HG02970 (cell line): ENCODE measurements at regions not wholly inside any gene's neighbourhood (a gene's known extent, or its start where the extent isn't known, plus 50 kb on each side); places are given as distances from the start of the nearest gene placed in this dataset.
"Not testable (repeated sequence)": the region's sequence is repeated elsewhere in the genome, so short reads cannot be mapped to it uniquely, and the experiment has no call there.

Source experiments
- ATAC-seq: cut with Tn5 transposase; IDR thresholded peaks from one replicate; pipeline ENCODE4 v1.9.1; 2021; ENCODE audit warnings: mild to moderate bottlenecking, moderate library complexity, moderate number of reproducible peaks; ENCODE audit not compliant: unreplicated experiment, low FRiP score

- ATAC-seq, result no peak
Measured at GRCh38 chr2:195238379-195238778, 418.6 kb upstream of the SLC39A10 start.

DNA sequence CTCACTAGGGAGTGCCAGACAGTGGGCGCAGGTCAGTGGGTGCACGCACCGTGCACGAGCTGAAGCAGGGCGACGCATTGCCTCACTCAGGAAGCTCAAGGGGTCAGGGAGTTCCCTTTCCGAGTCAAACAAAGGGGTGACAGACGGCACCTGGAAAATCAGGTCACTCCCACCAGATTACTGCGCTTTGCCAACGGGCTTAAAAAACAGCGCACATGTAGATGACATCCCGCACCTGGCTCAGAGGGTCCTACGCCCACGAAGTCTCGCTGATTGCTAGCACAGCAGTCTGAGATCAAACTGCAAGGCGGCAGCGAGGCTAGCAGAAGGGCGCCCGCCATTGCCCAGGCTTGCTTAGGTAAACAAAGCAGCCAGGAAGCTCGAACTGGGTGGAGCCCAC lies 428.5 kb upstream of the SLC39A10 start:
- not testable (repeated sequence) for ATAC-seq

DNA sequence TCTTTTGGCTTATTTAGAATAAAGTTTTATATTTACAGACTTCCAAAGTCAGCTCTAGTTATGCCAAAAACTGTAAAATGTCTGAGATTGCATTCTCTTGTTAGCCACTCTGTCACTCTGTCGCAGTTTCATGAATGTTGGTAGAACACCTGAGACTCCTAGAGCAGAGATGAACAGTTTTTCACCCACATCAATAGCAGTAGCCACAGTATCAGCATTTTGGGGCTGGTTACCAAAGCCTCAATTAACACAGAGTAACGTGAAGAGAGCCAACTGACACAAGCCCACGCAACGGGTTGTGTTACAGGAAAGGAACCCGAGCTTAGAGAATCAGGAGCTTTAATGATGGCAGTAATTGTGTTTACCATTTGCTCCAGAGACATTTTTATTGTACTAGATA lies 443.0 kb upstream of the SLC39A10 start:
- ATAC-seq, result no peak

- ATAC-seq, result no peak
Measured at GRCh38 chr2:195212586-195212985, 444.4 kb upstream of the SLC39A10 start.

GRCh38 chr2:195202163-195202845 lies 454.7 kb upstream of the SLC39A10 start:
- ATAC-seq, result no peak

- no peak for ATAC-seq
Measured at GRCh38 chr2:195199864-195200263, 457.2 kb upstream of the SLC39A10 start.

- no peak for ATAC-seq
Measured at GRCh38 chr2:195181059-195181705, 475.8 kb upstream of the SLC39A10 start.

- ATAC-seq, result no peak
Measured at GRCh38 chr2:195168369-195168768, 488.7 kb upstream of the SLC39A10 start.

DNA sequence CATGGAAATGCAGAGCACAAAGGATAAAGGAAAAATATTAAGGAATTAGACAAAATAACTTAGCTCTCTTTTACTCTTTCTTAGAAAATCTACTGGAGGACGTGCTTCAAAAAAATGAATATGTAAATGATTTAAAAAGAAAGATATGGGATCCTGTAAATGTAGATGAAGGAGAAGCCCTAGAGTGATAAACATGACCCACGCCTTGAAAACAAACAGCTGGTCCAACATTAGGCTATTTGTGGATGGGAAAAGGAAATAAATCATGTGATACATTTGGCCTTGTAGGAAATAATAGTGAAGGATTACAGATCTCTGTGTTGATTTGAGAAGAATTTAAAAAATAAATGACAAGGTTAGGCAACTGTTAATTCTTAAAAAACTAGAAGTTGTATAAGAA lies 492.1 kb upstream of the SLC39A10 start:
- ATAC-seq, result no peak

DNA sequence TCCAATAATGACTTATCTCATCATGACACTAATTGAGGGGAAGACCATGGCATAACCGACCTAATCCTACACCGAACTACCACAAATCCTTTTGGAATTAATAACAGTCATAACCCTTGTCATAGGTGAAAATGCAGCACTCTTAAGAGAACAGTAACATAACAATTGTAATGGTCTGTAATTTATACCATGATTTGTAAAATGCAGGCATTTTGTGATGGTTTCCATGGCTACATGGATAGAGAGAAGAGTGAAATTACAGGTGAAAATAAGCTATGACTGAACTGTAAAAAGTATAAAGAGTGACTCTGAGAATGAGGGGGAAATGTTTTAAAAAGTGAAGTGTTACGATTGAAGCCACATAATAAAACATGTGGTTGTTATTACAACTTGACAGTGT lies 494.1 kb upstream of the SLC39A10 start:
- no peak for ATAC-seq

DNA sequence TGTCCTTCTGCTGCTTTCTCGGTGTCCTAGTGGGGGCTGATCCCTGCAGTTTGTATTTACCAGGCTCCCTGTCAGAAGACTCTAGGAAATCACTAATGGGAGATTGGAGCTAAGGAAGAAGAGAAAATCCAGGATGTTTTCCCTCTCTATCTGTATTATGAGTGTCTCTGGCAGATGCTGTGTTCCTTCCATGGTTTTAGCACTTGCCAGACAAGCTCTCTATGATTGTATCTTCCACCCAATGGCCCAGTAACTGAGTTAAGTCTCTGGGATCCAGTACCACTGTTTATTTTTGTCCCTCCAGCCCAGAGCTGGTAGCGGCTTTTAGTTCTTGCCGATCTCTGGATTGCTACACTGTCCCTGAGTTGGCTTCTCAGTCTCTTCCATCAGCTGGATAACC lies 494.8 kb upstream of the SLC39A10 start:
- no peak for ATAC-seq

DNA sequence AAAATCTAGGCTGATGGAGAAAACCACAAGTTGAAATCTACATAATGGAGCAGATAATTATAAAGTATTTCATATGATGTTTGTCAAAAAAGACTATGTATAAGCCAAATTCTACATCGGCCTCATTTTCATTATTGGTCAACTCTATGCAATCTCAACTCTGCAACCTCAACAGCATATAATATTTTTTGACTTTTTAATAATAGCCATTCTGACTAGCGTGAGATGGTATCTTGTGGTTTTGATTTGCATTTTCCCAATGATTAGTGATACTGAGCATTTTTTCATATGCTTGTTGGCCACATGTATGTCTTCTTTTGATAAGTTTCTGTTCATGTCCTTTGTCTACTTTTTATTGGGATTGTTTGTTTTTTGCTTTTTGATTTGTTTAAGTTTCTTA lies 496.1 kb upstream of the SLC39A10 start:
- no peak for ATAC-seq

DNA sequence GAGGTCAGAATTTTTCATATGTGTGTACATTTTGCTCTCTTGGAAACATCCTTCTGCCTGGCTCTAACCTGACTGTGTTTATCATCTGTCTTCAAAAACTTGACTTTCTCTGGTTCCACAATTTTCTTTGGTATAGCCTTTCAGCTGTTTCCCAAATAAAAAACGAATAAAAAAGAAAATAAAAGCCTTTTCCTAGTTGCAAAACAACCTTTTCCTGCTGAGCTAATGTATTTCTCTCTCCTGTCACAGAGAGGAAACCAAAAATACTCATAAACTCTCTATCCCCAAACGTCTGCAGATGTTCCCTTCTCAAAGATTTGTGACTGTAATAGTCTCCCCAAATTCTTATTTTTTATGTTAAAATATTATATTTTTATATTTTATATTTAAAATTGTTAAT lies 505.3 kb upstream of the SLC39A10 start:
- no peak for ATAC-seq

GRCh38 chr2:195150819-195151218 lies 506.2 kb upstream of the SLC39A10 start:
- ATAC-seq, result no peak

- ATAC-seq, result no peak
Measured at GRCh38 chr2:195148004-195148403, 509.0 kb upstream of the SLC39A10 start.

- no peak for ATAC-seq
Measured at GRCh38 chr2:195146761-195147541, 510.1 kb upstream of the SLC39A10 start.

GRCh38 chr2:195138435-195138834 lies 518.6 kb upstream of the SLC39A10 start:
- ATAC-seq, result no peak

DNA sequence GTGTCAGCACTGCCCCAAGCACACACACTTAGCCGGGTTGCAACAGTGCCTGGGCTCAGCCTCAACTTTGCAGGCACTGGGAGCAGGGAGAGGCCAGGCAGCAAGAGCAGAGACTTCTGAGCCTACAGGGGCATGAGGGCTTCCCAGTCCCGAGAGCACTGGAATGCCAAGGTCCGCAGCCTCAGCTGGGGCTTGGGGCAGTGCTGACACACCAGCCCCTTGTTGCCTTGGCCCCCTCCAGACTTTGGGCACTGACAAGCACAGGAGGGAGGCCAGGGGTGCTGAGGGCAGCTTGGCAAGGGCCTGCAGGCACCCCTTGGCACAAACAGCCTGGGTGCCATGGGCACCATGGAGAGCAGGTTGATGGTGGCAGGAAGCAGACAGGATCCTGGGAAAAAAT lies 531.1 kb upstream of the SLC39A10 start:
- not testable (repeated sequence) for ATAC-seq

DNA sequence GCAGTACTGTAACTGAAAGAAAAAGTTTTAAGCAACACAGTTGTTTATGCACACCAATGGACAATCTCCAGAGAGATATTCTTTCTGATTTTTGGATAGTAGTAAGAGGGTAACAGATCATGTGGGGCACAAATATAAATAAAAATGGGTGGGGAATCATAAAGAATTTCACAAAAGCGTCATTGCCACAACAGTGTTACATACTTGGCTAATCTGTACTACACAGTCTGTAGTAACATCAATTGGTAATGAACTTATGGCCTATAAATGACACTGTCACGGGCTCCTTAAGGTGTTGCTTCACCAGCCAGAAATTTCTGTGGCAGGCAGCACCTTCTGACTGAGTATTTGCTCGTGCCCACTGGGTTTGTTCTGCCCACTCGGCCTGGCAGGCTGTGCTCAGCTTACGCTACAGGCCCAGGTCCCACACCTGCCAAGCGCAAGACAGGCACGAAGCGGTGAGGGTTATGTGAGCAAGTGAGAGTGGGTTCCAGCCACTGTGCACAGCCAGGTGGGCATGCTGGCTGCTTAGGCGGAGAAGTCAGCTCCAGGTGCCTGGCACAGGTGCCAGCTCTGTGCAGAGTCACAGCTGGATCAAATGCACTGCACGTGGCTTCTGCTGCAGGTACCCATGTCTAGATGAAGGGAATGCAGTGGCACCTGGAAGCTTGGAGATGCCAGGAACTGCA lies 532.5 kb upstream of the SLC39A10 start:
- ATAC-seq, result no peak

GRCh38 chr2:195122653-195123052 lies 534.4 kb upstream of the SLC39A10 start:
- ATAC-seq, result no peak

GRCh38 chr2:195121341-195121740 lies 535.7 kb upstream of the SLC39A10 start:
- no peak for ATAC-seq
